Stimulated activated CD8-positive, alpha-beta memory T cell treated with anti-CD3 and anti-CD28 coated beads, Interleukin-12 subunit alpha, Interleukin-12 subunit beta, amount 100 ng/mL, for 4 hours (primary cell): ENCODE measurements at regions not wholly inside any gene's neighbourhood (a gene's known extent, or its start where the extent isn't known, plus 50 kb on each side); places are given as distances from the start of the nearest gene placed in this dataset.
"Not testable (repeated sequence)": the region's sequence is repeated elsewhere in the genome, so short reads cannot be mapped to it uniquely, and the experiment has no call there.

Experiments
- DNase-seq: peaks from one replicate; pipeline ENCODE4 v3.0.0-alpha.2; 2020; ENCODE audit warnings: low read depth

DNA sequence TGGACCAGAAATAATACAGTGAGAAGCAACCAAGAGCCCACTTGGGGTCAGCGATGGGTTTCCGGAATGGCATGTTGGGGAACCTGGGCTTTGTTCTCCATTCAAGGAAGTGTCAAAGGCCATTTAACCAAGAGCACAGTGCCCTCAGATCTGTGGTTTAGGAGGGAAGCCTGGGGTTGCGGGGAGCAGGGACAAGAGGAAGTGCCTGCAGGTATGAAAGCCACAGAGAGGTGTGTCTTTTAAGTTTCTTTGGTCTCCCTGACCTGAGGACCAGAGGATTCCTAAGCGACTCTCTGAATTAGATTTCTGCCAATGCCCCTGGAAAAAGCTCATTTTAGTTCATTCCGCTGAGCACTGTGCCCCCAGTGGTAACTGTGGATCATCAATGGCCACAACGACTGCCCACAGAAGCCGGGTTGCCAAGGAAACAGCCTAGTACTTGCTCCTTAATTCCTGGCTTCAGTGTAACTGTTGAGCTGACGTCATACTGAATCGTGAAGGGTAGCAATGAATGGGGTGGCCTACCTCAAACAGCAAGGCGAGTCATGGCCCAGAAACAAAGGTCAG, 107.3 kb upstream of the SPIN1 start:
- DNase-seq = no peak

DNA sequence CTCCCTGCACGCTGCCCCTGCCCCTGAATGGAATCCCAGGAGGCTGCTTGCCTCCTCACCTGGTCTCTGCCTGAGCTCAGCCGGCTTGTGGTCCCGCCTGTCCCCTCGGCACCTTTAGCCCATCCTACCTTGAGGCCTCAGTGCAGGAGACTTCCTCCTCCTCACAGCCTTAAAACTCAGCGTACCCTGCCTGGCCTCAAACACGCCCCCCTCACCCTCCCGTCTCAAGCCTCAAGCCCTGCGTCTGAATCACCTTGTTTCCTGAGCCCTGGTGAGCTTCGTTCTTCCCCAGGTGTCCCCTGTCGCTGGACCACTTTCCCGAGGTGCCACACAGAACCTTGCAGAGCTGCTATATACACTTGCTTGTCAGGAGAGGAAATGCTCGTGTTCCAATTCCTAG, 110.2 kb upstream of the SPIN1 start:
- DNase-seq = no peak

DNA sequence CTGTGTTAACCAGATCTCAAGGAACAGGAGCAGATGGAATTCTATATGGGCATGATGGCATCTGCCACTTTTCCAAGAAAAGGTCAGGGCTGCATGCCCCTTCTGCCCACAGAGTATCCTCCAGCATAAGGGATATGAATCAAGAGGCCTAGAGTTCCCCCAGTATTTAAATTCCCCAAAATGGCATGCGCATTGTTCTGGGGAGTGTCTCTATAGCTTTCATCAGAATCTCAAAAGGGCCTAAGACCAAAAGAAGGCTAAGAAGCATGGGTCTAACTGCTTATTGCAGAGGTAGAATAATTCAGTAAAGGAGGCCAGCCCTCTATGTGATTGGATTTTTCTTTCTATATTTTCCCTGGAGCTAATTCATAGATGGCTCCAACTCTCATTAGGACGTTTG, 114.2 kb upstream of the SPIN1 start:
- no peak for DNase-seq

DNA sequence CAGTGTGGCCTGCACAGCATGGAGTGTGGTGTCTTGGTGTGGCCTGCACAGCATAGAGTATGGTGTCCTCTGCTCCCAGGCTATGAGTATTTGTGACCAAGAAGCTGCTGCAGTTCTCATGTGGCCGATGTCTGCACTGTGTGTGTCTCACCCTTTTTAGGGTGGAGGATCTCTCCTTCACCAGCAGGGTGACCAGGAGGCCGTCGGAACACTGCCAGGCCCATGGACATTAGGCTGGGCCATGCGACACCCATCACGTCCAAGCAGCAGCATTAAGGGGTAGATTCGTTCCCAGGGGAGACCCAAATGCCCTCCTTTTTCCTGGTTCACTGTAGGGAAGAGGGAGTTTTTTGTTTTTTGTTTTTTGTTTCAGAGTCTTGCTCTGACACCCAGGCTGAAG, 115.3 kb upstream of the SPIN1 start:
- DNase-seq = no peak

DNA sequence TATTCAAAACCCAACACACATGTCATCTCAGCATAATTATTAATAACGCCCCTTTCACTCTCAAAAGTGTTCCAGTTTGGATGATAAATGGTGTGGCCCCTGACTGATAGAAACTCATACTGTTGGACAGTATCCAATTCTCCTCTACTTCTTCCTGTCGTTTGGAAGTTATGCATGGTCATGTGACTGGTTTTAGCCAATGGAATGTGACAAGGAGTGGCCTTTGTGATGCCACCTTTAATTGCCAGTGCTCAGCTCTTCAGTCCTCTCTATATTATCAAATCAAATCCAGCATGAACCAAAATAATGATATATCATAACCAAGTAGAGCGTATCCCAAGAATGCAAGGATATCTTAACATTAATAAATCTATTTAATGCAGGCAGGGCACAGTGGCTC, 117.8 kb upstream of the SPIN1 start:
- DNase-seq = no peak

DNA sequence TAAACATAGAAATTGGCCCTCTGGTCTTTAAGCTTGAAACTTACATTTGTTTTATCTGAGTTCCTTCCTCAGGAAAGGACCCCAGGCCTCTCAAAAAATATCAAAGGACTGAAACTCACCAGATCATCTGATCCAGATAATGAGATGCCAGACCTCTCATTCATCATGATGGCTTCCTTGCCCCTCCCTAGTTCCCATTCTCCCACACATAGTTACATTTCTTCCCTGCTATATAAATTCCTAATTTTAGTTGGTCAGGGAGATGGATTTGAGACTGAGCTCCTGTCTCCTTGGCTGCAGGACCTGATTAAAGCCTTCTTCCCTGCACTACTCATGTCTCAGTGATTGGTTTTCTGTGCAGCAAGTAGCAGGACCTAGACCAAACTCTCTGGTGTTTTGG, 119.4 kb upstream of the SPIN1 start:
- DNase-seq = no peak

DNA sequence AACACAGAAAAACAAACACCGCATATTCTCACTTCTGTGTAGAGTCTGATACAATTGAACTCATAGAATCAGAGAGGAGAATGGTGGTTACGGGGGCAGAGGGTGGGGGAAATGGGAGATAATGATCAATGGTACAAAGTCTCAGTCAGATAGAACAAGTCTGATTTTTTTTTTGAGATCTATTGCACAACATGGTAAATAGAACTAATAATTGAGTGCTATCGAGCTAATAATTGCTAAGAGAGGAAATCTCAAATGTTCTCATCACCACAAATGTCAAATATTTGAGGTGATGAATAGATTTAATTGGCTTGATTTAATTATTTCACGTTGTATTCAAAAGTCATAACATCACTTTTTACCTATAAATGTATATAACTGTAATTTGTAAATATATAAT, 121.0 kb upstream of the SPIN1 start:
- DNase-seq = no peak

DNA sequence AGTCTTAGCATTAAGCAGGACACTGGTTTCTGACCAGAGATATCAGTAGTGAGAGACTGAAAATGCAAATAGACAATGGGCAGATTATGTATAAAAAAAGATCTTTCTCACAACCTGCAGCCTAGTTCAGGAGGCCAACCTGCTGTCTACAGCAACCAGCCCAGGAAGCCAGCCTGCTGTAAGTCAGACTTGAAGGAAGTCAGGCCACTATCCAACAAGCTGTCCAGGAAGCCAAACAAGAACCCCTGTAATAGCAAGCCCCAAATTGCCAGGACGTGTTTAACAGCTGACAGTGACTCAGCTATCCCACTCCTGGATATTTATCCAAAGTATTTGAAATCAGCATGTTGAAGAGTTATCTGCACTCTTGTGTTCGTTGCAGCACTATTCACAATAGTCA, 121.8 kb upstream of the SPIN1 start:
- DNase-seq = no peak

DNA sequence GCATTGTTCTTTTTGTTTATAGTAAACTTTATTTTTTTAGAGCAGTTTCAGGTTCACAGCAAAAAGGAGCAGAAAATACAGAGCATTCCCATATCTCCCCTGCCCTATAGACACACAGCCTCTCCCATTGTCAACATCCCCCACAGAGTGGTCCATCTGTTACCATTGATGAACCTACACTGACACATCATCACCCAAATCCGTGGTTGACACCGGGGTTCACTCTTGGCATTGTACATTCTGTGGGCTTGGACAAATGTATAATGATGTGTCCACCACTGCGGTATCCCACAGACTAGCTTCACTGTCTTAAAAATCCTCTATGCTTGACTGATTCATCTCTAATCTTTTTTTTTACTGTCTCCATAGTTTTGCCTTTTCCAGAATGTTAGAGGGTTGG, 120.7 kb upstream of the SPATA31C2 start:
- no peak for DNase-seq

DNA sequence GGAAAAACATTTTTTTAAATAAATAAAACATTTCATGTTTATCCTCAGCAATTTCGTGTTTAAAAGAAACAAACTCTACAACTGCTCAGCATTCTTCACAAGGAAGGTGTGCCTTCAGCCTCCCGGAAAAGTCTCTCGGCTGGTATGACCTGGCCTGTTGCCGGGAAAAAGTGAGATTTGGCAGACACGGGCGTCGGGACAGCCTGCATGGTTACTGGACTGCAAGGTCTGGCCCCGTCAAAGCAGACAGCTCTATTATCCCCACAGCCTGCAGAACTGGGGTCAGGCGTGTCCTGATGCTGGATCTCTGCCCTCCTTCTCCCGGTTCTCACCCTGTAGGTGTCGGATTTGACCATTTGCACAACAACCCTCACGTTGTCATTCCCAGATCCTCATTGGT, 120.3 kb upstream of the SPATA31C2 start:
- DNase-seq = no peak

DNA sequence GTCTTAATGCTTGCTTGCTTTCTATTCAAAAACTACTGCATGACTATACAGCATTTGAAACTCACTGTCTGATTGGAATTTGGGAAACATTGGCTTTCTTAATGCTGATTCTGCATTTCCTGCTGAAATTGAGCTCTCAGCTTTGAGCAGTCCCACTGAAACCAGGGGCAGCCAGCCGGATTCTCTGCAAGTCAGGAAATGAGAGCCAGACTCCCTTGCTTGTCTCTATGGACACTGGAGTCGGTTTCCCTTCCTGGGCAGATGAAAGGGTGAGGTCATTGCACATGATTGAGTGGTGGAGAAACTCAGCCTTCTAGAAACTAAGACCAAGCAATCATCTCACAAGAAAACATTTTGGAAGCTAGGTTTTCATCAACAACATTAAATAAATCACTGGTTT, 119.7 kb upstream of the SPATA31C2 start:
- no peak for DNase-seq

DNA sequence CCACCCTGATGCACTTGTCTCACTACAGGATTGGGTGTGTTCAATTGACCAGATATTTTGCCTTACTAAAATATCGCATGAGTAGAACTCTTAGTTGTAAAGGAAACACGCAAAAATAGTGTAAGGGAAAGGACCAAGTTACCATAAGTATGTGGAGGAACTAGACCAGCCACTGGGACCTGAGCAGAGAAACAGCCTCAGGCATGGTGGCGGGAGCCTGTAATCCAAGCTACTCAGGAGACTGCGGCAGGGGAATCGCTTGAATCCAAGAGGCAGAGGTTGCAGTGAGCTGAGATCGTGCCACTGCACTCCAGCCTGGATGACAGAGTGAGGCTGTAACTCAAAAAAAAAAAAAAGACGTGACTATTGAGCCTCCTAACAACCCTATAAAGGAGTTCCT, 117.9 kb upstream of the SPATA31C2 start:
- no peak for DNase-seq

DNA sequence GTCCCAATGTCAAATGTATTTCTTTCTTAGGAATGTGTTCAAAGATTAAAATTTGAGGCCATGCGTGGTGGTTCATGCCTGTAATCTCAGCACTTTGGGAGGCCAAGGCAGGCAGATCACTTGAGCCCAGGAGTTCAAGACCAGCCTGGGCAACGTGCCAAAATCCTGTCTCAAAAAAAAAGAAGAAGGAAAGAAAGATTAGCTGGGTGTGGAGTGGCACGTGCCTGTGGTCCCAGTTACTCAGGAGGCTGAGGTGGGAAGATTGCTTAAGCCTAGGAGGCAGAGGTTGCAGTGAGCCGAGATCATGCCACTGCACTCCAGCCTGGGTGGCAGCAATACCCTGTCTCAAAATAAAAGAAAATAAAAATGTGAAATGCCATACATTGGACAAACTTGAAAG, 117.5 kb upstream of the SPATA31C2 start:
- not testable (repeated sequence) for DNase-seq

DNA sequence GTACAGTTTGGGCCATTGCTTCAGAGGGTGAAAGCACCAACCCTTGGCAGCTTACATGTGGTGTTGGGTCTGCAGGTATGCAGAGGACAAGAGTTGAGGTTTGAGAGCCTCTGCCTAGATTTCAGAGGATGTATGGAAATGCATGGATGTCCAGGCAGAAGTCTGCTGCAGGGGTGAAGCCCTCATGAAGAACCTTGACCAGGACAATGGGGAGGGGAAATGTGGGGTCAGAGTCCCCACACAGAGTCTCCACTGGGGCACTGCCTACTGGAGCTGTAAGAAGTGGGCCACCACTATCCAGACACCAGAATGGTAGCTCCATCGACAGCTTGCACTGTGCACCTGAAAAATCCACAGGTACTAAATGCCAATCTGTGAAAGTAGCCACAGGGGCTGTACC, 113.6 kb upstream of the SPATA31C2 start:
- DNase-seq = no peak

DNA sequence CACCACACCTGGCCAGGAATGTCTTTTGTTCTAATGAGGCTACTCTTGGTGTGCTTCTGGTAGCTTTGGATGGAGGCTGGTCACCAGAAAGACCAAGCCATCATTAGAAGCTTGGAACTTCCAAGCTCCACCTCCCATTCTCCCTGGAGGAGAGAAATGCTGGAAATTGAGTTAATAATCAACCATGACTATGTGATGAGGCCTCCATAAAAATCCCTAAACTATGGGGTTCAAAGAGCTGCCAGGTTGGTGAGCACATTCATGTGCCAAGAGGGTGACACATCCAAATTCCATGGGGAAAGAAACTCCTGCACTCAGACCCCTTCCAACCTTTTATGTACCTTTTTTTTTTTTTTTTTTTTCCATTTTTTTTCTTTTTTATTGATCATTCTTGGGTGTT, 105.5 kb upstream of the SPATA31C2 start:
- DNase-seq = no peak

DNA sequence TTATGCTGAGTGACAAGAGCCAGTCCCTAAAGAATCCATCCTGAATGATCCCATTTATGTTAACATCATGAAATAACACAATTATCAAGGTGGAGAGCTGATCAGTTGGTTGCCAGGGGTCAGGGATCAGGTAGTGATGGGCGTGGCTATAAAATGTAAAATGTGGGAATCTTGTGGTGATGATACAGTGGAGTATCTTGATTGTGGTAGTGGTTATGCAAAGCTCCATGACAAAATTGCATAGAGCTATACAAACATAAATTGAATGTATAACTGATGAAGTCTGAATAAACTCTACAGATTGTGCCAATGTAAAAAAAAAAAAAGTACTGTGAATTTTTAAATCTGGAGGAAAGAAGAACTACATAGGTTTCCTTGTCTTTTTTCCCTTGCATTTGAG, 104.6 kb upstream of the SPATA31C2 start:
- DNase-seq = no peak

DNA sequence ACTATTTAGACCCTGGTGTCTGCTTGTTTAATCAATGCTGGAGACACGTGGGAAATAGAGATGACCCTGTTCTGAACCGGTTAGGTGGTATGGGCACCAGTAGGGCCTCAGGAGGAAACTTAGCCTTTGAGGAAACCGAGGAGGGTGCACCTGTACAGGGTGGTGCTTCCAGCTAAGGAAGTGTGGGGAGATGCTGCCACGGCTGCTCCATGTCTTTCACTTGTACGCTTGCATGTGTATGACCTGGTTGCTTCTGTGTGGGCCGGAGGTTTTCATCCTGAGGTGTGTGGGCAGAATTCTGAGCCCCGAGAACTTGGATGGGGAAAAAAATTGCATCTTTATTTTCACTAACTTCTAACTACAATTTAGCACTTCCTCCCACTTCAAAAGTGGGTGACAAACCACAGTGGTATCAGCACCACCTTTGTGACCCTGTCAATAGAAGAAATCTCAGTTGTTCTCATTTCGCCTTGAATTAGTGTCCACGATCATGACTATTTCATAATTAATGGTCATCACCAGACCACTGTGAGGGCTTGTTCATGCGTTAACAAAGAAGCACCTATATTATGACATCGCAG, 99.8 kb upstream of the SPATA31C2 start:
- no peak for DNase-seq

DNA sequence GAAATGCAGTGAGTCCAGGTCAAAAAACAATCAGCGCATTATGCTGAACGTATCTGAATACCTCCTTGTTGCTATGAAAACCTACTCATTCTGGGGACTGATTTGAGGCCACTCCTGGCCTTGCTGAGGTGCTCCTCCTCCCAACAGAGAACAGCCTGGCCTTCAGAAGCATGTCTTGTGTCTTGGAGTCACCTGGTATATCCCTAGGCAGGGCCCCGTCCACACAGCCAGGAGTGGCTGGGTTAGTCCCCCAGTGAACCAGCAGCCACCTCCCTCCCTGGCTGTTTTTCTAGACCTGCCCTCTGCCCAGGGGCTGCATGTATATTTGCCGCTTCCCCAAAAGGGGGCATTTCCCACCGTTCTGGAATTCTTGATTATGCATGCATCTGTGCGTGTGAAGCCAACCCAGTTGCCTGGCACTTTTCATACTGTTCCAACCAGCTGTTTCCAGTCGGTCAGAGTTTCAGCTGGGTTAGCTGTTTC, 99.2 kb upstream of the SPATA31C2 start:
- no peak for DNase-seq

DNA sequence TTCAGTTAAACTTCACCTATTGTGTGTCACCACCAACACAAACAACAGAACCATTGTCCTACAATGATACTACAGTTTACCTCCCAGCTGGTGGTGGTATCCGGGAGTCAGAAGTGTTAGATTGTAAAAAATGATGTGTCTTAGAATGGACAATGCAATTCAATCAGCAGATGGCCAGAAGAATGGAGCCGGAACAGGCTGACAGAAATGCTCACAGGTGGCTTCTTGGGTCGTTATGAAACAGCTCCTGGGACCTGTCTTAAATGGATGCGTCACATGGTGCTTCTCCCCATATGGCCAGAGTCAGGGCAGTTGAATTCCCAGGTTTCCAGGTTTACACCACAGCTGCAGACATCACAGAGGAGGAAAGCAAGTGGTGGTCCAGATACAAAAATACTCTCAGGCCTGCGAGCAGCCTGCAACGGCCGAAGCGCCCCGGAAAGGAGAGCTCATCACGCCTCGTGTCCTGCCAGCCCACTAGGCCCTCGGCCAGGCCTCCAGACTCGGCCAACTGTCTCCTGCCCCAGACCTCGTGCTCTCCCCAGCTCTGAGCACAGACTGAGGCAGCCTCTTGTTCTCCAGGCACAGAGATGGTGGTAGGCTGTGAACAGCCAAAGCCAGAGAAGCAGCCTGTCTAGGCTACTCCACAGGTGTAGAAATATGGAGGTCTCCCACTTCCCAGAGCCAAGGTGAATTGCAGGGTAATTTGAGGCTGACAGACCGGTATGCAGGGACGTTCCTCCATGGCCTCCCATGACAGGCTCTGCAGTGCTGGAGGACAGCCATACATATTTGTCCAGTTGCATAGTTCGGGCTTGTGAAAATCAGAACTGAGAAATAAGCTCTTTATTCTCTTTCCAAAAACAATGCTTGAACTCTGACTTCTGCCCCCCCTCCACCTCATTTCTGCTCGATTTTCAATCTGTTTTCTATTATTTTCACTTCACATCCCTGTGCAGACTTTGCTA, 98.5 kb upstream of the SPATA31C2 start:
- DNase-seq = no peak

DNA sequence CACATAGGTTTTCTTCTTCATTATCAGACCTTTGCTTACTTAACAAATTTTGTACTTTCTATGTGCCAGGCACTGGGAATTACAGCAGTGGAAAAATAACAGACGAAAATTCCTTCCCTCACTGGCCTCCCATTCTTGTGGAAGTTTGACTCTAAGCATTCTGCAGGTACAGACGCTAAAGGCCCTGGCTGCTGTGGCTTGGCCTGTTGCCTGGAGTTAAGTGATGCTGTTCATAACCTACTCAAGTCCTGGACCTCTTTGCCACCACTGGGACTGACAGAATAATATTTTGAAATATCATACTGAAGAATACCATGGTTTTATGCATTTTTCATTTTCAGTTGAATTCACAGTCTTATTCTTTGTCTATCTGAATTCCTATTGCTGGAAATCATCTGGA, 97.3 kb upstream of the SPATA31C2 start:
- no peak for DNase-seq

DNA sequence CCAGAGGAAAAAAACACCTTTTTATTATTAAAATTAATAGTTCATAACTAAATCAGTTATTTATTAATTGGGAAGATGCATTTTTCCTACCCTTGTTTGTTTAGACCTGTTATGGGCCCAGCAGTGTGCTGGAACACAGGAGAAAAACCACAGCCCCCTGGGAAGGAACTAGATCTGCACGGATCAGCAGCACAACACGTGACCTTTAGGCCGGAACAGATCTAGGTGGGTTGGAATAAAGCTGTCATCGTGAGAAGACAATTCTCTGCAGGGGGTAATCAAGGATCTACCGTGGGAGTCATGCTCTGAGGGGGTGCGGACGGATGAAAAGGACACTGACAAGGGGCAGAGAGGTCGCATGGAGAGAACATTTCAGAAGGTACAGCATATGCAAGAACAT, 95.8 kb upstream of the SPATA31C2 start:
- no peak for DNase-seq

DNA sequence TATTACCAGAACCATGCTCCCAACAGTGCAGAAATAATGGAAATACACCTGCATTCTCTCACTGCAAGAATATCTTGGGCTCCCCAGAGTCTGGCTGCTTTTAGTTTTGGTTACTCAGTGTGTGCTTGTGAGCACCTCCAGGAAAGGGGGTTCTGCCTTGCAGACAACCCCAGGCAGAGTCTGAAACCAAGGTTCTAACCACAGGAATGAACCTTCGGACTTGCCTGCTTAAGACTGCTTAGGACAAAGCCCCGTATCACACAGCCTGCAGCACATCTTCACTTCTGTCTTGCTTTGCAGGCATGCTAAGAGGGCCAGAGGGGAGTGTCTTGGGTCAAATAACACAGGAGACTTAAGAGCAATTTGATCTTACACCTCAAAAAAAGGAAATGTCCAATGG, 94.8 kb upstream of the SPATA31C2 start:
- DNase-seq = no peak

DNA sequence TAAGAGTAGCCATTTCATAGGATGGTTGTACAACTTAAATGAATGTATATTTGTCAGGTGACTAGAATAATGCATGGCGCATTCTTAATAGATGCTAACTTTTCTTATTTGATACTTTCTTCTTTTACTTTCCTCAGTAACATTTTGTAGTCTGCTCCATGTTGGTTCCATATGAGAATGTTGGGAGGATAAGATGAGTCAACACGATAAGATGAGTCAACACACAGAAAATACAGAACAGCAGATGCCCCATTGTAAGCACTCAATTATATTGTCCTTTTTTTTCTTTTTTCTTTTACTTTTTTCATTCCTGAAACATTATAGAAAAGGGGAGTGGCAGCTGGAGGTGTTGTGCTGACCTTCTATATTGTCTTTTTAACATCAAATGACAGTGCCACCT, 92.3 kb upstream of the SPATA31C2 start:
- DNase-seq = no peak
